Peyer's patch (tissue), 4 donors: ENCODE measurements at regions not wholly inside any gene's neighbourhood (a gene's known extent, or its start where the extent isn't known, plus 50 kb on each side); places are given as distances from the start of the nearest gene placed in this dataset.

Experiments
- CTCF ChIP-seq, 6 experiments: fragments of 450-650 bp in 4 of 6; fragments of 200-600 bp in 2 of 6; sonication (generic) in 1 of 6; IDR thresholded peaks; one replicate each; pipeline ENCODE4 v1.5.1; 2017 to 2019; ENCODE audit warnings: antibody characterized with exemption in 6 of 6, mild to moderate bottlenecking in 3 of 6, moderate library complexity in 1 of 6
- POLR2A ChIP-seq, 2 donors: fragments of 450-650 bp; IDR thresholded peaks; one replicate each; pipeline ENCODE4 v1.5.1; 2017; ENCODE audit warnings: antibody characterized with exemption in 2 of 2, mild to moderate bottlenecking in 2 of 2, moderate library complexity in 2 of 2

- TF ChIP-seq CTCF (IDR thresholded peaks at IDR 0.05): peak in 1 of 6 experiments; percentile 6
- no peak for TF ChIP-seq POLR2A (IDR thresholded peaks at IDR 0.05)
Measured at GRCh38 chrX:6363188-6363587, 134.5 kb upstream of the NLGN4X start.
